GM10266 (cell line): ENCODE measurements at regions not wholly inside any gene's neighbourhood (a gene's known extent, or its start where the extent isn't known, plus 50 kb on each side); places are given as distances from the start of the nearest gene placed in this dataset.

Source experiments
- DNase-seq: peaks from one replicate; pipeline ENCODE4 v3.0.0; 2012; ENCODE audit errors: extremely low spot score
- TF ChIP-seq, protein P1 (sequence below): IDR thresholded peaks from 2 replicates; pipeline ENCODE4 v1.5.1; 2012; ENCODE audit warnings: mild to moderate bottlenecking, low read depth; ENCODE audit not compliant: control insufficient read depth, insufficient read depth; ENCODE audit errors: missing control alignments

DNA sequence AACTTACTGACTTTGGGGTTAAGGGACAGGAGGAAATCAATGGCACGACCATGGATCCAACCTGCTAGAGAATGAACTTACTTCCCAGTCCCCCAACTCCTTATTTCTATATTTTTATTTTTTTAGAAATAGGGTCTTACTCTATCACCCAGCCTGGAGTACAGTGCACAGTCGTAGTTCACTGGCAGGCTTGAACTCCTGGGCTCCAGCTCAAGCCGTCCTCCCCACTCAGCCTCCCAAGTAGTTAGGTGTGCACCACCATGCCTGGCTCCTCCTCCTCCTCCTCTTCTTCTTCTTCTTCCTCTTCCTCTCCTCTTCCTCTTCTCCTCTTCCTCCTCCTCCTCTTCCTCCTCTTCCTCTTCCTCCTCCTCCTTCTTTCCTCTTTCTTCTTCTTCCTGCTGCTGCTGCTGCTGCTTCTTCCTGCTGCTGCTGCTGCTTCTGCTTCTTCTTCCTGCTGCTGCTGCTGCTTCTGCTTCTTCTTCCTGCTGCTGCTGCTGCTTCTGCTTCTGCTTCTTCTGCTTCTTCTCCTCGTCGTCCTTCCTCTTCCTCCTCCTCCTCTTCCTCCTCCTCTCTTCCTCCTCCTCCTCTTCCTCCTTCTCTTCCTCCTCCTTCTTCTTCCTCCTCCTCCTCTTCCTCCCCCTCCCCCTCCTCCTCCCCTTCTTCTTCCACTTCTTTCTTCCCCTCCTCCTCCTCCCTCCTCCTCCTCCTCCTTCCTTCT lies 390.1 kb upstream of the RGS6 start:
- no peak for DNase-seq
- TF ChIP-seq, protein P1, sequence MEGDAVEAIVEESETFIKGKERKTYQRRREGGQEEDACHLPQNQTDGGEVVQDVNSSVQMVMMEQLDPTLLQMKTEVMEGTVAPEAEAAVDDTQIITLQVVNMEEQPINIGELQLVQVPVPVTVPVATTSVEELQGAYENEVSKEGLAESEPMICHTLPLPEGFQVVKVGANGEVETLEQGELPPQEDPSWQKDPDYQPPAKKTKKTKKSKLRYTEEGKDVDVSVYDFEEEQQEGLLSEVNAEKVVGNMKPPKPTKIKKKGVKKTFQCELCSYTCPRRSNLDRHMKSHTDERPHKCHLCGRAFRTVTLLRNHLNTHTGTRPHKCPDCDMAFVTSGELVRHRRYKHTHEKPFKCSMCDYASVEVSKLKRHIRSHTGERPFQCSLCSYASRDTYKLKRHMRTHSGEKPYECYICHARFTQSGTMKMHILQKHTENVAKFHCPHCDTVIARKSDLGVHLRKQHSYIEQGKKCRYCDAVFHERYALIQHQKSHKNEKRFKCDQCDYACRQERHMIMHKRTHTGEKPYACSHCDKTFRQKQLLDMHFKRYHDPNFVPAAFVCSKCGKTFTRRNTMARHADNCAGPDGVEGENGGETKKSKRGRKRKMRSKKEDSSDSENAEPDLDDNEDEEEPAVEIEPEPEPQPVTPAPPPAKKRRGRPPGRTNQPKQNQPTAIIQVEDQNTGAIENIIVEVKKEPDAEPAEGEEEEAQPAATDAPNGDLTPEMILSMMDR: no peak

DNA sequence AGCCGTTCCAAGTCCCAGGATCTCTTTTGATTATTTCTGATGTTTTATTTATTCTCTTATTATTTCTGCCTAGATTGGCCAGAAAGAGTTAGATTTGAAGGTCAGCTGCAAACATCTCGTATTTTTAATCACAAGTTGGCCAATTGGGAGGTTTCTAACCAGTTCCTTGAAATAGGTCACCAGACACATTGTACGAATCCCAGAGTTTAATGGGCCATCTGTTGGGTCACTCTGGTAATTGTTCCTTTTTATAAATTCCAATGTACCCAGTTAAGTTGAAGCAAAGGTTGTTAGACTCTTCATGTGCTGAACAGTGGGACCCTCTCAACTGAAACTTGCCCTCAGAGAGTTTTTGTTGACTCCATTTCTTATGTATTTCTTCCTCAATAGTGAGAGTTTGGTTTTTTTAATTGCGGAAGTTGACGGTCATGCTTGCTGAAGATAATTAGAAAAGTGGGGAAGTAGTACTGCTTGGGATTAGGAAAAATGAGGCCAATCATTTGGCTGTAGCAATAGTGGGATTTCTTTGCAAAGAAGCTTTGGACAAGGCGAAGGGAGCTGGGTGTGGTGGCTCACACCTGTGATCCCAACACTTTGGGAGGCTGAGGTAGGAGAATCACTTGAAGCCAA lies 382.7 kb upstream of the RGS6 start:
- no peak for DNase-seq
- TF ChIP-seq, protein P1: no peak

DNA sequence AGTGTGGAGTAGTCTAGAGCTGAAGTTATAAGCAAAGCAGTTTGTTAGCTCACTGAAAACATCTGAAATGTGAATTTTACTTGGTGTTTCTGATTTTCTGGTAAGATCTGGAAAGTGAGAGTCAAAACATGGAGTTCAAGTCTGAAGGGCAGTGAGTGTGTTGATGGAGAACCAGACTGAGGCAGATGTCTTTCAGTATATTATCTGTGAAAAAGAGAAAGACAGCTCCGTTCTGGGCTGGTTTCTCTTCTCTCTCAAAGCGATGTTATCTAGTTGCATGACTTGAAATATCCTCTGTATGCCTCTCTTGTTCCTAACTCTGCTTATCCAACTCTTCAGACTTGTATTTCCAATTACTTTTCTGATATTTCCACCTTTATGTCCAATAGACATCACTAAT lies 381.9 kb upstream of the RGS6 start:
- DNase-seq: peak; percentile 15
- TF ChIP-seq, protein P1: no peak

DNA sequence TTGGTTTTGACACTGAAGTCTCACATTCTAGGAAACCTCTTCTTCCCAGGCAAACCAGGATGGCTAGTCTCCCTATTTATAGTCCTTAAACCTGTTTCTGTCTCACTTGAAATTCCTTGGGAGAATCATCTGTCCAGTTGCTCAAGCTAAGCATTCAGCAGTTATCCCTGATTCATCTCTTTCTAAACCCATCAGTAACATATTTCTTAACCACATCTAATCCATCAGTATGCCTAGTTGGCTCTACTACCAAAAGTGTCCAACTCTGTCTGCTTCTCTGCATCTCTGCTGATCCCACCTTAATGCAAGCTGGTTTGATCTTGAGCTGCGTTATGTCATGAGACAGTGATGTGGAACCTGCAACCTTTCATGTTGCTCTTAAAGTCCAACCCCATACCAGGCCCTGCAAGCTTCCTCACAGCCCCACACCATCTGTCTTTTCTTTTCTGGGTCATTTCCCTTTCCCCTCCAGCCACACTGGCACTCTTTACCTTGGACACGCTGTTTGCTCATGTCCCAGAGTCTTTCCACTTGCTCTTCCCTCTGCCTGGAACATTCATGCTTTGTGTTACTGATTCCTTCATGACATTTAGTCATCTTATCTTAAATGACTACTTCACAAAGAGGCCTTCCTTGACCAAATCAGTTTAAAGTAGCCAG lies 380.8 kb upstream of the RGS6 start:
- no peak for DNase-seq
- TF ChIP-seq, protein P1: no peak

DNA sequence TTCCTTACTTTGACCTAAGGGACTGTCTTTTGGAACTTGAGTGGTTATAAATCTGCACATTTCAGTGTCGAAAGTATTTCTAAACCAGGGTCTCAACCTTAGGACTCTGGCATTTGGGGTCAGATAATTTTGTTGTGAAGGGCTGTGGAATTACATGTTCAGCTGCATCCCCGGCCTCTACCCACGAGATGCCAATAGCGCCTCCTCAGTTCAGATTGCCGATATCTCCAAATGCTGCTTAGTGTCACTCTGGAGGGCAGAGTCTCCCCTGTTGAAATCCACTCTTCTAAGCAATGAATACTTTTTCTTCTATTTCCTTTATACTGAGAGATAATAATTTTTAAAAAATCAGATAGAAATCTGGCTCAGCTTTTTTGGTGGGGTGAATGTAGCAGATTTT lies 379.4 kb upstream of the RGS6 start:
- no peak for DNase-seq
- TF ChIP-seq, protein P1: no peak

DNA sequence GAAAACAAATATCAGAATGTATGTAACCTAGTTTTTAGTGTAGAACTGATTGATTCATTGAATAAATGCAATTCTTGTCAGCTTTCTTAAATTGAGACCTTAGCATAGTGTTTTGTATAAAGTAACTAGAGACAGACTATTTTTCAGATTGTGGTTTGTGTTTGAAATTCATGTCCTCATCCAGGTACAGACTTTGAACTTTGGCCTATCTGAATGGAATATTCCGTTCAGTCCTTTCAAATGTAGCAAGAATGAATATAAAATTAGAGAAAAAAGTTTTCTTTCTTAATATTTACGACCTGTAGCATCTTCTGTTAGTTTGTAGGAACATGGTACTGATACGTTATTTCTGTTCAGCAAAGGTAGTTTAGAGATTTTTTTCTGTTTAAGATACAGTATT lies 378.4 kb upstream of the RGS6 start:
- no peak for DNase-seq
- TF ChIP-seq, protein P1: no peak

DNA sequence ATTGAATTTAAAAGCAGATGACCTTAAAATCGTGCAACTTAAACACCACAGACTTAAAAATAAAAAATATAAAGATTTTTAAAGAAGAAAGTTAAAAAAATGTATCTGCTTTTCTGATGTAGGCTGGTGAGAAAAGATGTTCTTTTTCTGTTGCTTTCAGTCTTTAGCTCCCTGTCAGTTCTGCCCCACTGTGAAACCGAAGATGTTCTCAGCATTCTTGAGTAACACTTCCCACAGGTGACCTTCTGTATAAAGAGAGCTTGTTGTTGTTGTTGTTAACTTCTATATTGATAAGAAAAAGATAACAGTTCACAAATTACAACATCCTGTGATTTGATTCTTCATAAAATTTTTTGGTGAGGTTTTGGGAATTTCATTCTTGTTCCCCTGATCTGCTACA lies 377.9 kb upstream of the RGS6 start:
- TF ChIP-seq, protein P1: no peak
- DNase-seq: peak; percentile 20
